Pancreas (tissue), 10 donors: ENCODE measurements at regions not wholly inside any gene's neighbourhood (a gene's known extent, or its start where the extent isn't known, plus 50 kb on each side); places are given as distances from the start of the nearest gene placed in this dataset.

Source experiments
- ATAC-seq, 4 donors: fragments of 200-7000 bp; cut with Tn5 transposase; one replicate each; pipeline versions ENCODE4 v1.8.0 to v1.9.1; 2020; ENCODE audit warnings: mild to moderate bottlenecking in 4 of 4, moderate library complexity in 4 of 4
- DNase-seq, 6 donors: peaks; one replicate each; pipeline ENCODE4 v3.0.0-alpha.2; 2020
- FAIRE-seq: peaks from 2 replicates; lab custom pipeline; 2012; peaks lifted over from hg19 to GRCh38; lab: Jason Lieb, UNC
- H3K27ac ChIP-seq, 4 donors: fragments of 200-600 bp; sonication (generic); 1 replicate in 3 of 4; 2 replicates in 1 of 4; pipeline versions ENCODE4 v1.5.0 to v1.8.0; 2020
- H3K27me3 ChIP-seq, 4 donors: fragments of 200-600 bp; one replicate each; pipeline ENCODE4 v1.8.0; 2021
- H3K36me3 ChIP-seq, 3 donors: fragments of 200-600 bp; sonication (generic) in 1 of 3; one replicate each; pipeline versions ENCODE4 v1.5.0 to v1.8.0; 2020 to 2021
- H3K4me1 ChIP-seq, 3 donors: fragments of 200-600 bp; one replicate each; pipeline ENCODE4 v1.8.0; 2021
- H3K4me3 ChIP-seq, 4 donors: fragments of 200-600 bp; sonication (generic) in 2 of 4; one replicate each; pipeline versions ENCODE4 v1.5.0 to v1.8.0; 2020 to 2021
- H3K9me3 ChIP-seq, 4 donors: fragments of 200-600 bp; one replicate each; pipeline ENCODE4 v1.8.0; 2021
- WGBS, 2 donors: extraction: QIAGEN DNeasy Blood & Tissue Kit; methylation state at CpG; one replicate each; pipeline ENCODE4 v1.1.7; 2013; 5-methylcytosine and 5-hydroxymethylcytosine counted together
- intact Hi-C, 3 donors: fragments of 100-400 bp; cut with DNase I; formaldehyde crosslinking; loops; one replicate each; pipeline versions ENCODE4 v1.11.1 to v1.14.2; 2022
- TF ChIP-seq, protein P1 (sequence below), 4 donors: fragments of 200-600 bp; sonication (generic) in 3 of 4; IDR thresholded peaks; one replicate each; pipeline versions ENCODE4 v1.5.0 to v1.8.0; 2021; ENCODE audit warnings: antibody characterized with exemption in 4 of 4
- donor health status: healthy with polysubstance abuse.
- donor health status: DM: no; HTN: no; CAD: no; lungs with moderate emphysema.
- donor health status: DM: no; HTN: no; CAD: no.
- donor health status: control.
- donor health status: control.
- donor health status: Bipolar disorder and iron deficiency.
- donor health status: DM: yes; HTN: yes; CAD: no.
- donor health status: DM: no; HTN: no; CAD: no.
- donor health status: DM: no; HTN: no; CAD: no.
- donor health status: DM: yes; HTN: yes; CAD: no.

DNA sequence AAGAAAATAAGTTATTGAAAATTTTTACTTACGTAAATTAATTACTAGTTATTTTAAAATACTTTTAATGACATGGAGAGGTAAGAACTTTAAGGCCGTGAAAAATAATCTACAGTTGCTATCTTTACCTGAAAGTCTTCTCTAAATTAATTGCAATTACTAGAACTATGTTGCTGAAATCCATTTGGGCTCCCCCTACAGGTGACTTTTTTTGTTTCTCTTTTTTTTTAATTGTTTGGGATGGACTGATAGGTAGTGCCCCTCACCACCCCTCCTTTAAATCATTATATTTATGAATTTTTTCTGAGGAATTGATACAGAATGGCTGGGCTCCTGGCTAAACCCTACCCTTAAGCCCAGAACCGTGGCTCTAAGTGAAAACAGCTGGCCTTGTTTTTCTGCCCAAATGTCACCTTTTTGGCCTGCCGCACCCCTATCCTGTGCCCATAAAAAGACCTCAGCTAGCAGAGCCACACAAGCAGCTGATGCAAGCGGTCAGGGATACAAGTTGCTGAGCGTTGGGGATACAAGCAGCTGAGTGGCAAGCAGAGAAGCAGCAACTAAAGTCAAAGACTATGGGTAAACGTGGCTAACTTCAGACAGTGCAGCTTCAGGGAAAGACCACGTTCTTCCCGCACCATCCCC lies 315.2 kb upstream of the ACO1 start:
- ATAC-seq (no peak), DNase-seq (no peak), FAIRE-seq (no peak)
- Histone ChIP-seq H3K36me3 (no peaks in the 10 kb centered on the region), H3K9me3 (no peaks in the 10 kb centered on the region), H3K27me3 (no peaks in the 10 kb centered on the region), H3K4me1 (no peaks in the 10 kb centered on the region), H3K27ac (no peak overlapping the region), H3K4me3 (no peak overlapping the region)
- TF ChIP-seq, protein P1, sequence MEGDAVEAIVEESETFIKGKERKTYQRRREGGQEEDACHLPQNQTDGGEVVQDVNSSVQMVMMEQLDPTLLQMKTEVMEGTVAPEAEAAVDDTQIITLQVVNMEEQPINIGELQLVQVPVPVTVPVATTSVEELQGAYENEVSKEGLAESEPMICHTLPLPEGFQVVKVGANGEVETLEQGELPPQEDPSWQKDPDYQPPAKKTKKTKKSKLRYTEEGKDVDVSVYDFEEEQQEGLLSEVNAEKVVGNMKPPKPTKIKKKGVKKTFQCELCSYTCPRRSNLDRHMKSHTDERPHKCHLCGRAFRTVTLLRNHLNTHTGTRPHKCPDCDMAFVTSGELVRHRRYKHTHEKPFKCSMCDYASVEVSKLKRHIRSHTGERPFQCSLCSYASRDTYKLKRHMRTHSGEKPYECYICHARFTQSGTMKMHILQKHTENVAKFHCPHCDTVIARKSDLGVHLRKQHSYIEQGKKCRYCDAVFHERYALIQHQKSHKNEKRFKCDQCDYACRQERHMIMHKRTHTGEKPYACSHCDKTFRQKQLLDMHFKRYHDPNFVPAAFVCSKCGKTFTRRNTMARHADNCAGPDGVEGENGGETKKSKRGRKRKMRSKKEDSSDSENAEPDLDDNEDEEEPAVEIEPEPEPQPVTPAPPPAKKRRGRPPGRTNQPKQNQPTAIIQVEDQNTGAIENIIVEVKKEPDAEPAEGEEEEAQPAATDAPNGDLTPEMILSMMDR (IDR thresholded peaks at IDR 0.05), result no peak
- WGBS, 2 donors, result 40 to 48% methylated on average over 9 of the region's 9 CpGs
- intact Hi-C loops, result no loop called here

DNA sequence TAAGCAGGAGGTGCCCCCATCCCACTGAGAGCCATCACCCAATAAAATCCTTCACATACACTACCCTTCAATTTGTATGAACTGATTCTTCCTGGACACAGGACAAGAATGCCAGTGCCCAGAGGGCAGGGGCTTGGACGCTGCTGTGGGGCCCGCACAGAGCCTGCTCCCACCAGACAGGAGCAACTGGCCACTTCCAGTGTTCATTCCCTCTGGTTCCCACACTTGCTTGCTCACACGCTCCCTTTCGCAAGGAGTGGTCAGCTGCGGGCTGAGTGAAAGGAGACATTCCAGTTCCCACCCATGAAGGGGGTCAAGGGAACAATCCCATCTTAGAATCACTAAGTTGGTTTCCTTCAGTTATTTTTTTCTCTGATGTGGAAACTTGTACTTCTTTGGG lies 314.5 kb upstream of the ACO1 start:
- TF ChIP-seq, protein P1 (IDR thresholded peaks at IDR 0.05), result no peak
- intact Hi-C loops, result no loop called here
- WGBS, 2 donors, result 72 to 92% methylated on average over 5 of the region's 5 CpGs
- Histone ChIP-seq H3K9me3 (no peaks in the 10 kb centered on the region), H3K4me3 (no peak overlapping the region), H3K27ac (no peak overlapping the region), H3K27me3 (no peaks in the 10 kb centered on the region), H3K36me3 (no peaks in the 10 kb centered on the region), H3K4me1 (no peaks in the 10 kb centered on the region)
- no peak for ATAC-seq
- no peak for FAIRE-seq
- no peak for DNase-seq

DNA sequence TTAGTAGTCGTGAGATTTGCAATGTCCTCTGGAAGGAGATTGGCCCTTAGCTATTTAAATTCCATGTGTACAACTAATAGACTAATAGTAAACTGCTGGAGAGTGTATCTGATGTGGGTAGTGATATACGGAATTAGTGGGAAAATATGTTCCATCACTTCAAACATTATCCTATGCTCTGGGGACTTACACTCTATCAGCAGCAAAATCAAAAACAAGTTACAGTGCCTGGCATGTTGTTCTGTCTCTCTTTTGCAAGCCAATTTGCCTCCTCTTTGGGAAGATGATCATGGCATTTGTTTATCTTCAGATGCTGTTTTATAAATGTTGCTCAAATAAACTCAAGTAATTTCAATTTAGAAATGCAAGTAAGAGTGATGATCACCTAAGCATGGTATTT lies 311.9 kb upstream of the ACO1 start:
- intact Hi-C loops, result no loop called here
- no peaks in the 10 kb centered on the region for H3K9me3 ChIP-seq
- TF ChIP-seq, protein P1 (IDR thresholded peaks at IDR 0.05), result no peak
- WGBS, 2 donors, result 49 to 54% methylated on average over 2 of the region's 2 CpGs
- no peaks in the 10 kb centered on the region for H3K36me3 ChIP-seq
- no peak overlapping the region for H3K27ac ChIP-seq
- FAIRE-seq (no peak), DNase-seq (no peak), ATAC-seq (no peak)
- no peak overlapping the region for H3K4me3 ChIP-seq
- H3K4me1 ChIP-seq, result no peaks in the 10 kb centered on the region
- H3K27me3 ChIP-seq, result no peaks in the 10 kb centered on the region

DNA sequence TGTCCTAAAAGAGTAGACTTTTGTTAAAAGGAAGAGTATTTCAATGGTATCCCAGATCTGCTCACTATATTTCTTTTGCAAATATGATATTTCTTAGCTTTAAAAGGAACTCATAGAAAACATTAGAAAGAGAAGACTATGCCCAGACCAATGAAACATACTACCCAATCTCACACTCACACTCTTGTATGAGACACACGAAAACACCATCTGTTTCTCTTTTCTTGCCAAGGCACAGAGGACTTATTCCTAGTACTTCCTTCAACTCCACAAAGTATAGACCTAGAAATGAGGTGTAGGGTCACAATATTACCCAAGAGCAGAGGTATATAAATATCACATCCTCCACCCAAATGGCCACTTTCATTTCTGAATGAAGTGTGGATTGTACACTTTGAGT lies 292.4 kb upstream of the ACO1 start:
- intact Hi-C loops, result no loop called here
- Histone ChIP-seq H3K36me3 (no peaks in the 10 kb centered on the region), H3K27ac (no peak overlapping the region), H3K4me1 (no peaks in the 10 kb centered on the region), H3K4me3 (no peak overlapping the region), H3K9me3 (no peaks in the 10 kb centered on the region), H3K27me3 (no peaks in the 10 kb centered on the region)
- WGBS, 2 donors, result 43 to 65% methylated on average over 1 of the region's 1 CpG
- DNase-seq, result no peak
- TF ChIP-seq, protein P1 (IDR thresholded peaks at IDR 0.05), result no peak
- no peak for ATAC-seq
- FAIRE-seq, result no peak

DNA sequence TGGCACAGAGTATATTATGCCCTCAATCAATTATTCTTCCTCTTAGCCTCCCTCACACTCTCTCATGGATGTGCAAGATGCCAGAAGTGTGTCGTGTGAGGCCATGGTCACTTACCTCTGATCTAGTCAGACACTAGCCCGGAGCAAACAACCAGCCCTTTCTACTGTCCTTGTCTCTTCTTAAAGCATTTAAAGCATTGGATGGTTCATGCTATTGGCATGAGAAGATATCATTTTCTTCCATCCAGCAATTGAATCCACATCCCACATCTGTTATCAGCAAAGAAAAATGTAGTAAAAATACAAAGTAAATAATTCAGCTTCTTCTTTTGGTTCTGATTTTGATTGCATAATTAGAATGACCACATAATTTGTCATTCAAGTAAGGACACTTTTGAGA lies 267.2 kb upstream of the ACO1 start:
- Histone ChIP-seq H3K4me1 (no peaks in the 10 kb centered on the region), H3K27me3 (no peaks in the 10 kb centered on the region), H3K4me3 (no peak overlapping the region), H3K27ac (no peak overlapping the region), H3K36me3 (no peaks in the 10 kb centered on the region), H3K9me3 (no peaks in the 10 kb centered on the region)
- WGBS, 2 donors, result 53 to 82% methylated on average over 2 of the region's 2 CpGs
- DNase-seq (no peak), ATAC-seq (no peak), FAIRE-seq (no peak)
- TF ChIP-seq, protein P1 (IDR thresholded peaks at IDR 0.05), result no peak
- intact Hi-C loops, result no loop called here
